ENCODE measurements at regions not wholly inside any gene's neighbourhood (a gene's known extent, or its start where the extent isn't known, plus 50 kb on each side); places are given as distances from the start of the nearest gene placed in this dataset.

DNA sequence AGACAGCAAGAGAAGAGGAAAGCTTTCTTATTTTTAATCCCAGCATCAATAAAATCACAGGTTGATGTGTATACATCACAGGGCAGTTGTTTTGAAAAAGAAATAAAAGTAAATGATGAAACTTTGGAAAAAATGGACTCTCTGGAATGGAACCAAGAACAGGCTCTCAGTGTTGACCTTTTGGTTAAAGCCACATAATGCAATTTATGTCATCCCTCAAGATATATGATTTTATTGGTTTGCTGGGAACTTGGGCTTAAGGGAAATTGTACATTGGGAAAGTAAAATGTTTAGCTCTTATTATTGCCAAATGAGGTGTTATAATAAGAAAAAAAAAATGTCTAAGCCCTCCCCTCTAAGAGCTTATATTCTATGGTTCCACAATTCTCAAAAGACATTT is 139.8 kb upstream of the MTNR1B start:
- no peak for DNase-seq (ENCODE audit: low read depth, low spot score)

DNA sequence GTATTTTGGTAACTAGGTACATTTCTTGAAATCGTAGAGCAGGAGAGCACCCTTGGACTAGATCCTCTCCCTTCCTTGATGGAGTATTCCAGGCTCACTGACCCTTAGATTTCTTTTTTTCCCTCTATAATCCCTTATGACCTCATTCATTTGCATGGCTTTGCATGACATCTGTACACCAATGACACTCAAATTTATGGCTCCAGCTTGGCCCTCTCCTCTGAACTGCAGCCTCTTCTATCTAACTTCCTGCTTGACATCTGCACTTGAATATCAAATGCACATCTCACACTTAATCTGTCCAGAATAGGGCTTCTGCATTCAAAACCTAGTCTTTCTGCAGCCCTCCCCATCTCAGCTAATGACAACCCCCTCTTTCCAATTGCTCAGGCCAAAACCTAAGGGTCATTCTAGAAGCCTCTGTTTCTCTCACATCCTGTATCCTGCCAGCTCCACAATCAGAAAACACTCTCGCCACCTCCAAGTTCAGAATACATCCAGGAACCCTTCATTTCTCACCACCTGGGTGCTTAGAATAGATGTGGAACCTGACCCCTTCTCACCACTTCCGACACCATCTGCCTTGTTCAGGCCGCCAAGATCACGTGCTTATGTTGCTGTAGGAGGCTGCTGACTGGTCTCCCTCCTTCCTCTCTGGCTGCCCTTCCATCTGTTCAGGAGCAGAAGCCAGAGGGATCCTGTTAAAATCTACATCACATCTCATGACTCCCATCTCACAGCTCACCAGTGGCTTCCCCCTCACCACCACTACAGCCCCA is 138.9 kb upstream of the MTNR1B start:
- no peak for DNase-seq (ENCODE audit: low read depth, low spot score)

GRCh38 chr11:92834296-92835020 is 135.0 kb upstream of the MTNR1B start:
- no peak for DNase-seq (ENCODE audit: low read depth, low spot score)

GRCh38 chr11:92837595-92837994 is 131.9 kb upstream of the MTNR1B start:
- no peak for DNase-seq (ENCODE audit: low read depth, low spot score)

GRCh38 chr11:92838759-92839310 is 130.6 kb upstream of the MTNR1B start:
- DNase-seq (ENCODE audit: low read depth, low spot score) = no peak

DNA sequence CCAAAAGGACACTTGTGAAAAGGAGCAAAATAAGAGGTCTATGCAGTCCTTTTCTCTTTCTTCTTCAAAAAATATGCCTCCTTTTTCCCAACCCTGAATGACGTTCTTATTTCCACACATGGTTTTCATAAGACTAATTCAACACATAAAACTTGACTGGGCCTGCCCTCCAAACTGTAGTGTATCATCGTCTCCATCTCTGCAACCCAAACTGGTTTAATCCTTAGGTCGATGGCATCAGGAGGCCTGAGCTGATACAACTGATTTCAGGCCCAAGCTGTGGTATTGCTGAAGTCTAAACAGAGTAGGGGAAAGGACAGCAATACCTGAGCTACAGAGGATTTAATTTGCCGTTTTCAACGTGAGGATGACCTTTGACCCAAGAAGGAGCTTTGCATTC is 130.0 kb upstream of the MTNR1B start:
- no peak for DNase-seq (ENCODE audit: low read depth, low spot score)

- no peak for DNase-seq (ENCODE audit: low read depth, low spot score)
Measured at GRCh38 chr11:92841719-92842118, 127.7 kb upstream of the MTNR1B start.

DNA sequence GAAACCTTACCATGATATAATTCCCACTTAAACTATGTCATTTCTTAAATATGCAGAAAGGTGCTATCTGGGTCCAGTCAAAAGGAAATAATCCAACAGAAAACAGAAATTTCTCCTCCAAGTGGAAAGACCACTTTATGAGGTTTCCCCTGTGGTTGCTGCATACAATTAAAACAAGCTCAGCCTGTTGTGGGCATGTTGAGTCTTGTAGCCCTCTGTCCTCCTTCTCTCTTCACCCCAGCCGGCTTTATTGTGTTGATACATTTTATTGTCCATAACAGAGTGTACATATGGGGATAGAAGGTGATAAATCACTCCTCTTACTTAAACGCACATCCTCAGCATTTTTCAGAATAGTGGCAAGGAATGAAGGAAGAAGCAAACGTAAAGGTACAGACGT is 126.0 kb upstream of the MTNR1B start:
- no peak for DNase-seq (ENCODE audit: low read depth, low spot score)

DNA sequence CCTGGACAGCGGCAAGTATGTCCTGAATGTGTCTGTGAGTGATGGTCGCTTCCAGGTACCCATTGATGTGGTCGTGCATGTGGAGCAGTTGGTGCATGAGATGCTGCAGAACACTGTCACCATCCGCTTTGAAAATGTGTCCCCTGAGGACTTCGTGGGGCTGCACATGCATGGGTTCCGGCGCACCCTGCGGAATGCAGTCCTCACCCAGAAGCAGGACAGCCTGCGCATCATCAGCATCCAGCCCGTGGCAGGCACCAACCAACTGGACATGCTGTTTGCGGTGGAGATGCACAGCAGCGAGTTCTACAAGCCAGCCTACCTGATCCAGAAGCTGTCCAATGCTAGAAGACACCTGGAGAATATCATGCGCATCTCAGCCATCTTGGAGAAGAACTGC is 125.3 kb upstream of the MTNR1B start:
- DNase-seq (ENCODE audit: low read depth, low spot score) = no peak

DNA sequence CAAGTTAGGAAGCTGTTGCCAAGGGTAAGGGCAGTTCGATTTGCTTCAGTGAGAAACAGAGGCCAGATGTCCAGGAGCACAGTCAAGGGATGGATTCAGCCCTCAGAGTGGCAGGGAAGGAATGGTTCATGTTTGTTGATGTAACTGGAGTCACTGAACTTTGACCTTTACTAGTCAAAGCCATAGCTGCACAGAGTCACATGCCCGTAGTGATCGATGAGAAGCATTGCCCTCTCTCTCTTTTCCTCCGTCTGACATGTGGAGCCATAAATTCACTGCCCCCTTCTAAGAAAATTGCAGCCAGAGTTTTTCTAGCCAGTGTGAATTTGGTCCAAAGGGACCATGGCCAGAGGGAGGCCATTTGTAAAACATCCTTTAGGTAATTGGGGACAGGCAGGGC is 124.1 kb upstream of the MTNR1B start:
- DNase-seq (ENCODE audit: low read depth, low spot score) = no peak

DNA sequence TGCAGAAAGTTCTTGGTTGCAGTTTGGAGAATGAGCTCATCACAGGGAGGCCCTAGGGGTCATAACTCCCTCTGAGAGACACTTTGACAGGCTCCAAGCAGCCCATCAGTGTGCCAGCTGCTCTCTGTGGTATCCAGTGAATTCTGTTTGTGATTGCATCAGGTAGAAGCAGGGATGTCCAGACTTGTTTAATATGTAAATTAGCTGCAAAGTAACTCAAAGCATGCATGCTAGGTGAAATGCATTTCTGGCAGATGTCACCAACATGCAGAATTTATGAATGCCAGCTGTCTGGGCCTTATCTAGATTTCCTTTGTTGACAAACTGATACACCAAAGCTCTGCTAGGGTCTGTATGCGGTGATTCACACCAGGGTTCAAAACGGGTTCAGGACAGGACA is 123.6 kb upstream of the MTNR1B start:
- DNase-seq (ENCODE audit: low read depth, low spot score) = no peak

DNA sequence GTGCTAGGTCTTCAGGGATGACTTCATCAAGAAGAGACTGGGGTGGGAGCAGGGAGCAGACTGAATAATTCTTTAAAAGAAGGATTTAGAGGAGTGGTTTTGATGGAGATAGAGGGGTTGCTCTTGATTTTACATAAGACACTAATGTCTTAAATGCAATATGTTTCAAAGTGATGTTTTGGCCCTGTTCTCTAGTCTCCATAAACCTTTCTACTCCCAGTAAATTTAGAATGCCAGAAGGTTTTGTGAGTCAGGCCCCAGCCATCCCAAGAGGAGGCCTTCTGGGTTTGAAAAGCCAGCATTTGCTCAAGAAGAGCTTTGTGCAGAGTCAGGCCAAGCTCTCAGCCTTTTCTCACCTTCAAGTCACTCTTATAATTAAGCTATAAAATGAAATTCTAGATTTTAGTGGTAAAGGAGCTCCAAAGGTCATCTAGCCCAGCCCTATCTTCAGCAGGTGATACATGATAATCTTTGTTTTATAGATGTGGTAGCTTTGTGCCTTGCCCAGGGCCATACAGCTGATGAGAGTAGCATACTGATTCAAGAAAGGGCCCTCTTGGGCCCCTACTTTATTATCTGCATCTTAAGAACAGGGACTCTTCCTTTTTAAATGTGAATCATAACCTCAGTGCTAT is 122.8 kb upstream of the MTNR1B start:
- no peak for DNase-seq (ENCODE audit: low read depth, low spot score)

GRCh38 chr11:92848578-92848977 is 120.9 kb upstream of the MTNR1B start:
- DNase-seq (ENCODE audit: low read depth, low spot score) = no peak

- DNase-seq (ENCODE audit: low read depth, low spot score) = no peak
Measured at GRCh38 chr11:92850296-92850826, 119.1 kb upstream of the MTNR1B start.

DNA sequence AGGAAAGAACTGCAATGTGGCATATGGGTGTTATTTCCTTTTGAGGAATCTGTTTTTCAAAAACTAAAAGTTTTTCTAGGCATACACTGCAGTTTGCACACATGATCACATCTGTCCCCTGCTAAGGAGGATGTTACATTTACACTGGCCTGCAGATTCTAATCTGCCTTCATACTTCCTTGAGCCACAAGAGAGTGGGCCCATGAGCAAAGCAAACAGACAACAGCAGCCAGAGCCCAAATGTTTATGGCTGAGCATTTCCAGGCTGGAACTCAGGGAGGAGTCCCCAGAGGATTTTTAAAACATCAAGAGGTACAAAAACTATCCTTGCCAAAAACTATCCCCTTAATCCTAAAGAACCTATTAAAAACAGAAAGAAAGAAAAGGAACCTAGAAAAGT is 117.2 kb upstream of the MTNR1B start:
- no peak for DNase-seq (ENCODE audit: low read depth, low spot score)

- no peak for DNase-seq (ENCODE audit: low read depth, low spot score)
Measured at GRCh38 chr11:92852946-92853345, 116.5 kb upstream of the MTNR1B start.

DNA sequence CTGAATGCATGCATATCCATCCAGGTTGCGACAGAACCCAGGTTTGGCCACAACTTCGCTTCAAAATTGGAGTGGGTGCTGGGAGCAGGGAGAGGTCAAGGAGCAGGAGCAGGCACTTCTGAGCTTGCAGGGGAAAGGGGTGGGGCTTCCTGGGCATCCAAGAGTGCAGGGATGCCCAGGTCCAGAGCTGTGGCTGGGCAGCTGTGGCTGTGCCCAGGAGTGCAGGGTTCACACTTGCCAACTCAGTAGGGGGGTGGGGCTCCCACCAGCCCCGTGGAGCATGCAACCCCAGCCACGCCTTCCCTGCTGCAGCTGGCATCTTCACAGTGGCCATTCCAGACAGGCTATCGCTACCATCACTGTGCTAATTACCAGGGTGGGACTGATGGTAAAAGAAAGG is 115.3 kb upstream of the MTNR1B start:
- DNase-seq (ENCODE audit: low read depth, low spot score) = no peak

- no peak for DNase-seq (ENCODE audit: low read depth, low spot score)
Measured at GRCh38 chr11:92854952-92855351, 114.5 kb upstream of the MTNR1B start.

- no peak for DNase-seq (ENCODE audit: low read depth, low spot score)
Measured at GRCh38 chr11:92855607-92856405, 113.6 kb upstream of the MTNR1B start.

DNA sequence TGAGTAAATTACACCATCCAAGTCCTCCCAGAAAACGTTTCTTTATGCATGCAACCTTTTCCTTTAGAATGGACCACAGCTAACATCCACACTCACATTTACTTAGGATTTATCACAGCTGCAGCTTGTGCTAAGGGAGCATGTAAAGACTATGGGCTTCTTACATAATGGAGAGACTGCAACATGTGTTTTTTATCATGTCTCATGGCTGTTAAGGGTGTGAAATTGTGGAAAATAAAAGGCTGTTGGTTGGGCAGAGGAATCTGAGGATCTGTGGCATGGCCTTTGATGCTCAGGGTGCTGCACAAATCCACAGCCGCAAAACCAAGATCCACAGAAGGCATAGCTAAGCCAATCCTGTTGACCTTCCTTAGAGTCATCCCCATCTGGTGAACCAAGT is 112.0 kb upstream of the MTNR1B start:
- DNase-seq (ENCODE audit: low read depth, low spot score) = no peak

DNA sequence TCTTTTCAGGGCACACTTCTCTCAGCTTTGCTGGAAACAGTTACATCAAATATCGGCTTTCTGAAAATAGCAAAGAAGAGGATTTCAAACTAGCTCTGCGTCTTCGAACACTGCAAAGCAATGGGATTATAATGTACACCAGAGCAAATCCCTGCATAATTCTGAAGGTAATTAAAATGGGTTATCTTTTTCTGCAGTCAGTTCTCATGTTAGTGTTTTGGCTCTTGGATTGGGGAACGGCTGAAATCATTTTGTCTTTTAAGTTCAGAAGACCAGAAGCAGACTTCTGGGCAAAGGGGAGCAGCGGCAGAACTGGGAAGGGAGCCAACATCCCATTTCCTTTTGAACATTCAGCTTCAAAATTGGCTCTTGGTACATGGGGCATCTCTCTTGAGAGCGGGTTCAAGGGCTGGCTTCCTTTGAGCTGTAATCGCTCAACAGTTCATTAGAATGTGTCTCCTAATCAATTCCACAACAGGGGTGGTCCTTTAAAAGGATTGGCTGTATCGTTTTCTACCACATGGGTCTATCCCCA is 110.2 kb upstream of the MTNR1B start:
- DNase-seq (ENCODE audit: low read depth, low spot score) = no peak
